ENCODE measurements at regions not wholly inside any gene's neighbourhood (a gene's known extent, or its start where the extent isn't known, plus 50 kb on each side); places are given as distances from the start of the nearest gene placed in this dataset.

DNA sequence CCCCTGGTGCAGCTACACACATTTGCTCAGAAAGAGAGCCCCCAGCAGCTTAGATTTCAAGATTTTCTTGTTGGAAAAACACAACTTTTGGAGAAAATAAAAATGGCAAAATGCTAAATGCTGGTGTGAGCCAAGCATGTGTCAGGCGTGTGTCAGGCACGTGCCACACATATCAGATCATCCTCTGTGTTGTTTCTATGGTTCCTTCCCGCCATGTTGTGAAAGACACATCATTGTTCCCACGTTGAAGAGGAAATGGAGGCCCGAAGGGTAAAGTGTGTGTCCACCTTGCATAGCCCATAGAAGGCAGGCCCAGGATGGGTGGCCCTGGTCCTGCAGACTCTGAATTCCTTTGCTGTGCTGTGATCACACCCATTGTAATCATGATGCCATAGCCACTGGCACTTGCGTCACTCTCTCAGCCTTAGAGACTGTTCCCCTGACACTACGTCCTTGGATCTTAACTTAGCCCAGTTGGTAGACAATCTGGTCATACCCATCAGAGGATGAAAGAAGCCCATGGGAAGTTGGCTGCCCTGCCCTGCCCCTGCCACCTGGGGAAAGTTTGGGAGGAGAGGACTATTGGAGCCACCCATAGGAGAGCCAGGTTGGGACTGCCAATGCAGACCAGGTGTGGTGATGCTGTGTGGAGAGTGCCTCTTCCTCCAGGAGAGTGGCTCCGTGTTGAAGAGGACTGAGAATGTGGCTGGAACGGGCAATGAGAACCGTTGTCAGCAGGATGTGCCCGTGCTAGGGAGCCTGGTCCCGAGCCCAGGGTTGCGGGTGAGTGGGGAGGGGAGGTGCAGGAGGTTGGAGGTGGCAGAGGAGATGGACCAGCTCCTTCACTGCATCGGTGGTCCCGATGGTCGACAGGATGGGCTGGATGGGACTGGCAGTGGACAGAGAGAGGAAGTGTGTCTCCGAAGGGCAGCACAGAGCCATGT is 65.6 kb upstream of the IGFBP3 start:
- DNase-seq, result no peak

DNA sequence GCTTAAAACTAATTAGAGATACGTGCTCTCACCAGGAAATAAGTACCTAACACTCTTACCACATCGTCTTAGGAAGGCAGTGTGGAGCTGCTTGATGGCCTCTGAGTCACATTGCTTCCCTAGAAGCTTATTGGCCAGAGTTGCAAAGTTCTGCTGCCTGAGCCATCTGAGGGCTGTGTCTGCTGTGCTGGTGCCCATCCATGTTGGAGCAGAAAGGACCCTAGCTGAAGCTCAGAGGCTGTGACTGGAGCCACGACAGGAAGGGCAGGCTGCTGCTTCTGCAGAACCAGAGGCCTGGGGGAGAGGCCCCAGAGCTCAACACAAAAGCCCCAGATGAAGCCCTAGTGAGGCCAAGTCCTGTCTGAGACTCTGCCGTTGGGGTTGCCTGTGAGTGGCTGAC is 64.8 kb upstream of the IGFBP3 start:
- no peak for DNase-seq

DNA sequence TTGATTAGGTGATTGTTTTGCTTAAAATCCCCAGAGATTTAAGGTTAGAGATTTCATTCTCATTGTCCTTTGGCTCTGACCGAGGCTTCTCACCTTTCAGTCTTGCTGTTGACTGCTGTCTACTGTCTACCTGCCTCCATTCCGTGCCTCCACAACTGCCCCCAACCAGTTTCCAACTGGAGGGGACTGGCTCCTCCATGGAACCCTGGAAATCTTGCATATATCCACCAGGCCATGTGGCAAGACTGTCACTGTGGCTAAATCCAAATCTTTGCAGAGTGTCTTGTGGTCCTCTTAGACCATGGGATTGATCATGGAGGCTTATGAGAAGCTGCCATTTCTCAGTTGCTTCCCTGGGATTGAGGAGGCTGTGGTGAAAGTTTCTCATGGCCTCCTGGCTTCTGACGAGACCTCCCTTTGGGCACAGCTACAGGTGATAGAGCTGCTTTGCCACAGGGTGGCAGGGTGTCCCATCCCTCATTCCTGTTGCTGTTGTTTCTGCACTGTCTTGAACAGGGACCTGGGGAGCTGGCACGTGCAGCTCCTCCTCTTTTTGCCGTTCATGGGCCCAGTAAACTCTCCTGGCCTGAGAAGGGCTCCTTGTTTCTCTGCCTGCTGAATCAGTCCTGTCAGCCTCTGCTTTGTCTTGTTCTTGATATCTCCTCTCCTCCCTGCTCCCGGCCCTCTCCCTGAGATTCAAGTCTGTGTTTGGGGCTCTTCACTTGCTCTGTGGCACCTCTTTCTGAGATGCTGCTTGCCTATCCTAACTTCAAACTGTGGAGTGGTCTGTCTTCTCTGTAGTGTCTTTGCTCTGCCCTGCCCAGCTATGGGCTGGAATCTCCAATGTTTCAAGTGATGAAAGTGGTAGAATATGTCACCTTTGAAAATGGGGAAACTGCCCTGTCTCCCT is 63.6 kb upstream of the IGFBP3 start:
- no peak for DNase-seq

DNA sequence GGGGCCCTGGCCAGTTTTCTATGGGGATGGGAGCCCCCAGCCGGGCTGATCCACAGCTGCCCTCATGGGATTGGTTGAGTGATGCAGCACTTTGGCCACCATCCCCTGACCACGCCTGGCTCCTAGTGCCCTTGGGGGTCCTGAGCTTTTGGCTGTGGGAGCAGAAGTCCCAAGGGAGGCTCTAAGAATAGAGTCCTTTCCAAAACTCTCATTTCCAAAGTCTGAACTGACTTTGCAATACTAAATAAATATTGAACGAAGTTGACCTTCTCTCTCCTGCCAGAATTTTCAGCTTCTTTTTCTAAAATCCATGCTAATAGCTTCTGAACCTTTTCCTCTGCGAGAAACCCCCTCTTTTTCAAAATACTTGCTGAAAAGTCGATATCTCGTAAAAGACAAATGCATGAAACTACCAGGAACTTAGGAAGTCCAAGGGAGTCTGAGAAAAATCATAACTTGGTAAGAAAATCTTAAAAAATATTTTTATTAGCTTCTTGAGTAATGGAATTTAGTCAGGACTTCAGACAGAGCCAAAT is 62.7 kb upstream of the IGFBP3 start:
- no peak for DNase-seq

DNA sequence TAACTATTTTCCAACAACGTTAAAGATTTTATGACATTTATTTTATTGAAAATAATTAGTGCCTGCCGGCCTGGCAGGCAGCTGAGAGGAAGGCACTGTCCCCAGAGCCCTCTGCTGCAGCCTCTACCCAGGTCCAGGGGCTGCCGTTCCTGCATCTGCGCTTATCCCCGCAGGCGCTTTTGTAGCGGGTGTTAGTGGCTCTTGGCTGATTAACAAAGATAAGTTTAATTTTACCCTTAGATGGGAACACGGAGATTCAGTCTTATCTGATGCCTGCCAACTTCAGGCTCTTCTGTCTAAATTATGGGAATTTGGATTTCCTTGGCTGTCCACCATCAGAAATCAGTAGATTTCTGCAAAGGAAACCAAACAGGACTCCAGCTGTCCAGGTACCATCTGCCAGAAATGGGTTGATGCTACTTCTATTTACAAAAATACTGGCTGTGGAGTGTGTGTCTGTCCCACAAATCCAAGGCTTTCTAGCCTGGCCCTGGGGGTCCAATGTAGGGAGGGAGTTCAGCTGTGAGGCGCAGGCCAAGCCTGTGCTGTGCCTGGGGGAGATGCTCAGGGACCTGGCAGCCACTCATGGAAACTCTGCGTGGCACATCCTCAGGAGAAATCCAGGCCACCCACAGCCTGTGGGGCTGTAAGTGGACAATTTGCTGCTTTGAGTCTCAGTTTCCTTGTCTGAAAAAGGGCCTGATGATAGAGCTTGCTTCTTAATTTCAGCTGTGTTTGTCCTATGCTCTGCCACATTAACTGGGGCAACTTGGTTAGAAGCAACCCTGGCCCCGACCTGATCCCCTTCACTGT is 62.0 kb upstream of the IGFBP3 start:
- DNase-seq, result no peak

DNA sequence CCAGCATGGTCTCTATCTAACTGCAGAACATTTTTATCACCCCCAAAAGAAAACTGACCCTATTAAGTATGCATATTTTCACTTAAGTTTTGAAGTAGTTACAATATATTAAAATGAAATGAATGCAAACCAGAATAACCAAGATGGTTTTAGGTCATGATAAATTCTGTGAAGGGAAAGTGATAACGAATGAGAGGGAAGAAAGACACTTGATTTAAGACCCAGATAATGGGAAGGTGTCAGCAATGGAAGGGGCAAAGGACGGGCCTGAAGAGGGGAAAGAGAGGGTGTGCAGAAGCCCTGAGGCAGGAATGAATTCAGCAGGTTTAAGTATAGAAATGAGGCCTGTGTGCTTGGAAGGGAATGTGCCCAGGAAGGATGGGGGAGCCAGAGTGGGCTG is 61.1 kb upstream of the IGFBP3 start:
- no peak for DNase-seq

DNA sequence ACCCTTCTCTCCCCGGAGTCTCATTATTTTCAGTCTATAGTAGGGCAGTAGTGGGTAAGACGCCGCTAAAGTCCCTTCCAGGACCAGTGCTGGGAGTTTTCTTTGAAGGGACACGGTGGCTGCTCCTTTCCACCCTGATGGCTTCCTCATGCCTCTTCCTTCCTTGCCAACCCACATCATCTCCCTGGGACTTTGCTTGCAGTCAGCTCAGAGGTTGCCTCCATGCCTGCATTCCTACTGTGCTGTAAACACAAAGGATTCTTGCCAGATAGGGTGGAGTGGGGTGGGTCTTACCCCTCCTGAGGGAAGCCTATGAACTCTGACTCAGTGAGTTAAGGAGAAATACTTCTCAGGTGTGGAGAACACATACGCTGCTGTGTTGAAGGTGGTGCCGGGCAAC is 59.9 kb upstream of the IGFBP3 start:
- no peak for DNase-seq

DNA sequence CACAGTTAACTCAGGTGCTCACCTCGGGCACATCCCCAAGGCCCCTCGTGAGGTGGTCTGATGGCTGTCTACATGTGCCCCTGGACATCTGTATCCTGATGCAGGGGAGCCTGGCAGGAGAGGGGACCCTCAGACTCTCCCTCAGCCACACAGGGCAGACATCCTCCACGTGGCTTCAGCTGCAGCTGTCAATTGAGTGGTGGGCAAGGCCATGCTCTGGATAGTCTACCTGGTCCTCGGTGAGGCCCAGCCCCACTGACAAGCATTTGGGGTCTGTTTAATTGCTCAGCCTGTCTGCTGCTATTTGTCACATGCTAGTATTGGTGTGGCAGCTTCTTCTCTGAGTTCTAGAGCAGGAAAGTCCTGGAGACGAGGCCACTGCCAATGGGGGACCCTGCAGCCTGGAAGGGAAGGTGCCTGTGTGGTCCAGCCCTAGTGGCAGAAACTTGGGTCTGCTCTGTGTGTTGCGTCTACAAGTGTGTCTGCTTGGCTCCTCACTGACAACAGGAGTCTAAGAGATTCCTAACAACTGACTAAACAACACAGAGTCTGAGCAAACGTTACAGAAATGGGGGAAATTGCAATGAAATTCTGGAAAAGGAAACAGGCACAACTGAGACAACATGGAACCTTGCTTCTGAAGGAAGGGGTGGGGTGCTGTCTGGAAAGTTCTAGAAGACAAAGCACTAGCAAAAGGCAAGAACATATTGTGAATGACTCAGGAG is 59.3 kb upstream of the IGFBP3 start:
- no peak for DNase-seq

DNA sequence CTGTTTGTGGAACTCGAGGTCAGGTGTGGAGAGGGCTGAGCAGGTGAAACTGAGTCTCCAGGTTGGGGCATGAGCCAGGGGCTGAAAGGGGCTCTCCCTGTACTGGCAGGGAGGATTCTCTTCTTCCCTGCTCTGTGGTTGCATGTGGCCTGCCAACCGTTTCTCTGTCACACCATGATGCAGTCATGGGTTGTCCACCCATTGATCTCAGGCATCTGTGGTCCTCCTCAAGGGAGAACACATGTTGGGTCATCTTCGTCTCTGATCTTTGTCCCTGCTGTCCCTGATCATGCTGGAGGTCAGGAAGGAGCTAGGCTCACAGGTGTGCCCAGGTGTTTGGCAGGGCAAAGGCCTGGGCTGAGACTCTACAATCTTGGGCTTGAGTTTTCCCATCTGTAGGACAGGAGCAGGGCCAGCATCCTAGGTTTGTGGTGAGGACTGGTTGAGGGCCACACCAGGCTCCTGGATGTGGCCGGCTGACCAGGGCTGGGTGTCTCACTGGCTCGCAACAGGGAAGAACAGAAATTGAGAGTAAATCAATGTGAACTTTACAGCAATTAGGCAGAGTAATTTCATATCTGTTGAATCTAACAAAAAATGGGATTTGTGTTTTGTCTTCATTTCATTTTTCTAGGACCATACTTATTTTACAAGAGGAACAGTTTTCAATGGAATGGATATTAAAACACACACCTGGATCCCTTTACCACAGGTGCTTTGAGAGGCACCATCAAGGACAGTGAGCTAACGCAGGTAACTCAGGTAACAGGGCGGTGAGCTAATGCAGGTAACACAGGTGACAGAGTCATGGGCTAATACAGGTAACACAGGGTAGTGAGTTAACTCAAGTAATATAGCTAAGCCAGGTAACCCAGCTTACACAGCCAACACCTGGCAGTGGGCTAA is 58.5 kb upstream of the IGFBP3 start:
- DNase-seq, result no peak

DNA sequence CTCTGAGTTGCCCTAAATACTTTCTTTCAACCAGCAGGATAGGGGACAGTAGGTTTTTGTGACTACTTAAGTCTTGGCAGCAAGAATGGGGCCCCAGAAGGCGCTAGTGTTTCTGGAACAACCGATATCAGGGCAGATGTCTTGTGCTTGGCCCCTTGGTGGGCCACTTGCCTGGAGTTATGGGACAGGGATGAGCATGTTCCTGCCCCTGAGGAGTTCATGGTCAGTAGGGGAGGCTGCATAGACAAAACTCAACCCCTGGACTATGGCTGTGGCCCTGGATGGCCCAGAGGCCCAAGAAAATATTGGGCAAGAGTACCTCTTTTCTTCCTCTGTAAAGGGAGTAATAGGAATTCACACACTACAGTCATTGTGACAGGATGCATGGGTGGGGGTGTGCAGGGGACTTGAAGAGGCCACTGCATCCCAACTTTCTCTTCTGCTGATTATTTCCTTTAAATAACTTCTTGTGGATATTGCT is 57.7 kb upstream of the IGFBP3 start:
- DNase-seq, result no peak

DNA sequence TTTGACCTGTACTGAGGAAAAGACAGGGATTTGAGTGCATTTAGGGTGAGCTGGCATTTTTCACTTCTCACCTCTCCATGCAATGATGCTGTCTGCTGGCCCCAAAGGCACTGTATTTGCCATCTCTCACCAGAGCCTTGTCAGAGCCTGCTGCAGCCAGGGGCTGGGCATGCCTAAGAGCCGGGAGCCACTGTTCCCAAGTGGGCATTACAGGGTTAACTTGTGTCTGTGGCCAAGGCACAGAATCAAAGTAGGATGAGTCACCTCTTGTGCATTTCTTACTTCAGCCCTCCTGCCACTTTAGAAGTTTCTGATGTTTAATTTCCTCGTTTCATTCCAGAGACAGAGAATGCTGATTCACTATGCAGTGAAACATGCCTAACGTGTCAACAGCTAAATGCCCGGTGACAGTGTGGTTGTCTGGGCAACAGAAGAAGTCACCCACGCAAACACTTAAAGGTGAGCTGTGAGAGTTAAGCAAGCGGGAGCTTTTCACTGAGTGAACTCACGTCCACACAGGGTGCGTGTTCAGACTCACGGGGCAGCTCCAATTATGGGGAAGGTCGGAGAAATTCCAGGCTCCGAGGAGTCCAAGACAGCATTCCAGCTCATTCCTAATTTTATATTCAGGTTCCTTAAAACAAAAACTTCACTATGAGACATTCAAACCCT is 57.1 kb upstream of the IGFBP3 start:
- no peak for DNase-seq

DNA sequence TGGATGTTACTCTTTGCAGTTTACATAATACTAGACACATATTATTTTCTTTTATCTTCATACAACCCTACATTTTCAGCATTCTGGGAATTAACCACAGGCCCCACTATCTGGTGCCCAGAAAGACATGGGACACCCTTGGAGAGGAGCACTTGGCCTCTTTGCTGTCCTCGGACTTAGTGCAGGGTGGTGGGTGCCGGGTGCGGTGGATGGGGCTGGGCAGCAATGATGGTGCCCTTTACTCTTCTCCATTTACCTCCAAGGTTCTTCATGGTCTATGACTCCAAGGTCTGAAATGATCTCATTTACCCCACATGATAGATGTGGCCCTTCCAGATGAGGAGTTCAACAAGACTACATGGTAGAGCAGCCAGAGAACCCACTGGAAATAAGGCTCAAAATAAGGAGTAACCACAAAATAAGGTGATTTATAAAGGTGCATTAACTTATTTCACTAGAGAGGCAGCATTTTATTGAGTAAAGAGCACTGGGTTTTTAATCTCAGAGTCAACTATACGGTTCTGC is 56.2 kb upstream of the IGFBP3 start:
- no peak for DNase-seq

DNA sequence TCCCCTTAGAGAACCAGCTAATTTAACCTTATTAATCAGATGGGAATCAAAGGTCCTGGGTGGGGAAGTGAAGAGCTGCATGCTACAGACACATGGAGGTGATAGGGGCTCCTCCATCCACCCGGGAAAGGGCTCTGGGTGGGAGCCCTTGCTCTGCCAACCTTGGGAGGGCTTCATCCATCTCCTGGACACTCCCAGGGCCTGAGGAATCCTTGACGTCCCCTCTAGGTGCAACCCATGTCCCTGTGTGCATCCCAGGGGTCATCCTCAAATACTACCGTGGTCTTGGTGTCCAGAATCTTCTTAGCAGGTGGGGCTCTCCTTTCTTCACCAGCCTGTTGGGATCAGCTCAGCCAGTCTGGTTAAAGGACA is 55.4 kb upstream of the IGFBP3 start:
- no peak for DNase-seq

DNA sequence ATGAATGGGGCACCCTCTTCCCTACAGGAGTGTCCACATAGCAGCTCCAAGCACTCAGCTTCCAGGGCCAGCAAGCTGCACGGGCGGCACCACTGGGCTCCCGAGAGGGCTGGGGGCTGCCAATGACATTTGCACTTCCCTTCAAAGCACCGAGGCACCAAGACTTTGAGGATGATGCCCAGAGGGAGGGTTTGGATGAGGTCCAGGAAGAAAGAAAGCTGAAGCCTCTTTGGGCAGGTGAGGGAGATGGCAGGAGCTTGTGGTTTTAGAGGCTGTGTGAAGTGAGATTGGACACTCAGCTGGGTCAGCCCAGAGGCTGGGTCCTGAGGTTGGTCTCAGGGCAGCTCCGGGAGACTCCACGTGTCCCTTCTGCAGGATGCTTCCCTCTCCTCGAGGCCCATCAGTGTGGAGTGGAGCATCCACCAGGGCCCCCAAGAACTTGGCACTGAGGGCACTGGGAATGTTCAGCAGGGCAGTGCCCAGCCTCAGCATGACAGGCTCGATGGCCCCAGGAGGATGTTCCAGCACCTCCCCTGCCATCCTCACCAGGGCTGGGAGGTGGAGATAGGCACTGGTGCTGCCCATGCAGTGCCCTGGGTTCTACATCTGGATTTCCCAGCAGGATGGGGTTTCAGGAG is 54.9 kb upstream of the IGFBP3 start:
- DNase-seq, result no peak

DNA sequence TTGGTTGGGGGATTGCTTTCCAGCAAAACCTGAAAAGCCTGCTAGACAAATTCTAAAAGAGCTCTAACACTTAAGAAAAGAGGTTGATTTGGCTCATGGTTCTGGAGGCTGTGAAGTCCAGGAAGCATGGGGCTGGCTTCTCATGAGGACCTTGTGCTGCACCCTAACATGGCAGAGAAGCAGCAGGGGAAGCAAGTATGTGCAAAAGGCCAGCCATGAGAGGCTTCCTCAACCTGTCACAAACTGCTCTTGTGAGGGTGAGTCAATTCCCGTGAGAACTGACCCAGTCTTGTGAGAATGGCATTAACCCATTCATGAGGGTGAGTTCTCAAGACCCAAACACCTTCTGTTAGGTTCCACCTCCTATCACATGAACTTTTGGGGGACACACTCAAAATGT is 54.3 kb upstream of the IGFBP3 start:
- DNase-seq, result no peak

DNA sequence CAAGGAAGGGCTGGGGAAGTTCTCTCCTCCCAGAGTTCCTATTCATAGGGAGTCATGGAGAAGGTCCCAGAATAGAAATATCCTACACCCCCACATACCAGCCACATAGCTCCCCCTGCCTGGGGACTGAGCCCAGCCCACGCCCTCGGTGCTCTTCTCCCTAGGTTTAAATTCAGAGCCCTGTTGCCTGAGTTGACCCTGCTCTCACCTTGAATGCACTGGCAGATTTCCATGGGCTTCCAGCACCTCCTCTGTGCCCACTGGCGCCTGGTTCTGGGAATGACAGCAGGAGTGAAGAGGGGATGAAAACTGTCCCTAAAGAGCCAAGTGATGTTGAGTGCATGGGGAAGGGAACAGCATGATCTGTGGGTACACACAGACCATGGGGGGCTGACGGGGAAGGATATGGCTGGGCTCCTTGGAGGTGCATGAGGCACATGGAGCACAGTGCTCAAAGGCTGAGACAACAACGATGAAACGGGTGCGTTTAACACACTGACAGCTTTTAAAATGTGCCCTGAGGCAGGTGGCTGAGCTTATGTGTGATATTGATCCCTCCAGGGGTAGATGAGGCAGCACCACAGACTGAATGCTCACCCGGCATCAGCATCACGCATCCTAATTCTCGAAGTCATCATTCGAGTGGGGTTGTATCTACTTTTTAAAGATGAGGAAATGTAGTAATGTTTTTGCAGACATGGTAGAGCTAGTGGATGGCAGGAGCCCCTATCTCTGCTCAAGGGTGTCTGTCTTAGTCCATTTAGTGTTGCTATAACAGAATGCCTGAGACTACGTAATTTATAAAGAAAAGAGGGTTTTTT is 53.7 kb upstream of the IGFBP3 start:
- no peak for DNase-seq

DNA sequence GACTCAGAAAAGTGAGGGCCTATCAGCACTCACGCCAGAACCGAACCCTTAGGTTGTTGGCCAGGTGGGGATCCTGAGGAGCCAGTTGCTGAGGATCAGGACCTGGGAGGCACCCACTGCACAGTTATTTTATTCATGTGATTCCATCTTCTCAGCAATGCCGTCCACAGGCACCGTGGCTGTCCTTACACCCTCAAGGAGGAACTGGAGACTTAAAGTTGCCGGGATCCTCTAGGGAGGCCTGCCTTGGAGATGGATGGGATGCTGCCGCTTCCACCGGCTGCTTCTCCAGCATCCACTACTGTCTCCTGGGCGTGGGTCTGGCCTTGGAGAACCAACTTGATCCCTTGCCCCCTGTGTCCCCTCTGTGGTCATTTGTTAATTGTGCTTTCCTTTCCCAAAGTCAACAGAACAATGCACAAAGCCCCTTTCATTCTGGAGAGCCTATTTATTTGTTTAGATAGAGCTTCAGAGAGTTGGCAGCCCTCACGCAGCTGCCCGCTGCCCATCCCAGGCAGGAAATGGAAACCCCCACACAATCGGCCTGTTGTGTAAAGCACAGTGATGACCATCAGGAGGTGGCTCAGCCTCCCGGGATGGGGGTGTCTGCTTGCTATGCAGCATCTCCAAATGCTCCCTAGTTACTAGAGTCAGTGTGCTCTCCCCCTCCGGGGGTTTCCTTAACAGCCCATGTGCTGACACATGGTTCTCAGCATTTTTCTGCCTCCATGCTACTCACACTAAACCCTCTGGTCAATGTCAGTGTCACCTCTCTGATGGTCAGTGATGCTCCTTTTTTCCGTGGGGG is 52.9 kb upstream of the IGFBP3 start:
- DNase-seq, result peak; percentile 43
